HCT116 (cell line): ENCODE measurements at regions not wholly inside any gene's neighbourhood (a gene's known extent, or its start where the extent isn't known, plus 50 kb on each side); places are given as distances from the start of the nearest gene placed in this dataset.

Experiments
- ATAC-seq: fragments of 200-7000 bp; cut with Tn5 transposase; 2 replicates; pipeline ENCODE4 v1.9.1; 2020; ENCODE audit warnings: mild to moderate bottlenecking, moderate library complexity
- BruUV-seq: library from RNA; stranded (reverse); fragments of 400-500 nt; replicated peaks from 2 replicates; lab custom pipeline; 2021; lab: Mats Ljungman, UMichigan
- CTCF ChIA-PET: fragments of 300-600 bp; sonication (Branson Sonifier 250); formaldehyde crosslinking; loops from one replicate; lab custom pipeline; 2021; ENCODE audit warnings: antibody characterized with exemption; lab: Charles Lee
- POLR2A ChIA-PET: fragments of 300-600, 350-600 bp; sonication (Branson Sonifier 250); formaldehyde crosslinking; loops from one replicate; lab custom pipeline; 2021; ENCODE audit warnings: antibody characterized with exemption; lab: Charles Lee
- RAD21 ChIA-PET, 2 experiments: fragments of 300-600 bp; sonication (Branson Sonifier 250); formaldehyde crosslinking; loops; one replicate each; lab custom pipeline; 2023; ENCODE audit warnings: low total read pairs in 2 of 2; ENCODE audit not compliant: uncharacterized antibody in 2 of 2, unreplicated experiment in 2 of 2, low non-redundant PET in 1 of 2; lab: Charles Lee
- DNase-seq: peaks from one replicate; pipeline ENCODE4 v3.0.0-alpha.2; 2010; ENCODE audit warnings: low read depth, low spot score
- H2AFZ ChIP-seq: fragments of 200-600 bp; shearing (Covaris generic), sonication (generic); 2 replicates; pipeline ENCODE4 v1.6.1; 2017; ENCODE audit warnings: low read depth, mixed run types, mixed read lengths, antibody characterized with exemption, low read length; ENCODE audit not compliant: poor library complexity, severe bottlenecking
- H3K27ac ChIP-seq: 2 replicates; pipeline ENCODE4 v1.5.1; 2012; ENCODE audit warnings: low read depth, low read length
- H3K27me3 ChIP-seq: fragments of 200-600 bp; sonication (generic); 2 replicates; pipeline ENCODE4 v1.6.1; 2016; ENCODE audit warnings: mixed run types, low read length, mixed read lengths; ENCODE audit not compliant: insufficient read depth
- H3K36me3 ChIP-seq, 2 experiments: fragments of 200-500 bp in 1 of 2; fragments of 200-600 bp in 1 of 2; sonication (Bioruptor generic) in 1 of 2; sonication (generic) in 1 of 2; 2 replicates each; pipeline versions ENCODE4 v1.5.1 to v1.6.1; 2014 to 2016; ENCODE audit warnings: low read length in 2 of 2, inconsistent platforms in 1 of 2, mixed read lengths in 1 of 2, mixed run types in 1 of 2; ENCODE audit not compliant: insufficient read depth in 2 of 2, control insufficient read depth in 1 of 2
- H3K4me1 ChIP-seq, 2 experiments: fragments of 200-600 bp in 1 of 2; sonication (generic) in 1 of 2; 2 replicates each; pipeline versions ENCODE4 v1.5.1 to v1.6.1; 2012 to 2017; ENCODE audit warnings: low read length in 2 of 2, inconsistent platforms in 1 of 2, mild to moderate bottlenecking in 1 of 2, mixed read lengths in 1 of 2, mixed run types in 1 of 2, moderate library complexity in 1 of 2; ENCODE audit not compliant: insufficient read depth in 2 of 2, control insufficient read depth in 1 of 2
- H3K4me2 ChIP-seq: fragments of 200-600 bp; sonication (generic); 2 replicates; pipeline ENCODE4 v1.6.1; 2017; ENCODE audit warnings: mixed run types, low read length, mixed read lengths
- H3K4me3 ChIP-seq, 2 experiments: fragments of 200-600 bp in 1 of 2; sonication (generic) in 1 of 2; replicated peaks in 1 of 2; 2 replicates each; pipeline ENCODE4 v1.5.1; 2011 to 2016; ENCODE audit warnings: low read length in 2 of 2, control low read depth in 1 of 2, low read depth in 1 of 2, mild to moderate bottlenecking in 1 of 2, mixed read lengths in 1 of 2, mixed run types in 1 of 2
- H3K79me2 ChIP-seq: fragments of 200-600 bp; sonication (generic); 2 replicates; pipeline ENCODE4 v1.6.1; 2017; ENCODE audit warnings: mild to moderate bottlenecking, mixed run types, low read length, moderate library complexity, mixed read lengths; ENCODE audit not compliant: insufficient read depth
- H3K9ac ChIP-seq: fragments of 200-600 bp; sonication (generic); 2 replicates; pipeline ENCODE4 v1.6.1; 2016; ENCODE audit warnings: low read length, mixed read lengths
- H3K9me2 ChIP-seq: fragments of 200-600 bp; sonication (generic), shearing (Covaris generic); 2 replicates; pipeline ENCODE4 v1.6.1; 2017; ENCODE audit warnings: mixed run types, mild to moderate bottlenecking, moderate library complexity; ENCODE audit not compliant: insufficient read depth
- H3K9me3 ChIP-seq, 2 experiments: fragments of 200-500 bp in 1 of 2; fragments of 200-600 bp in 1 of 2; sonication (Bioruptor generic) in 1 of 2; sonication (generic) in 1 of 2; 2 replicates each; pipeline ENCODE4 v1.6.1; 2014 to 2017; ENCODE audit warnings: low read length in 2 of 2, mixed read lengths in 2 of 2, inconsistent platforms in 1 of 2, low read depth in 1 of 2, mild to moderate bottlenecking in 1 of 2, mixed run types in 1 of 2, moderate library complexity in 1 of 2; ENCODE audit not compliant: control insufficient read depth in 1 of 2, insufficient read depth in 1 of 2
- H4K20me1 ChIP-seq: fragments of 200-600 bp; sonication (generic), shearing (Covaris generic); 2 replicates; pipeline ENCODE4 v1.6.1; 2017; ENCODE audit warnings: mixed run types, mild to moderate bottlenecking, moderate library complexity; ENCODE audit not compliant: insufficient read depth
- CEBPB ChIP-seq: IDR thresholded peaks from 2 replicates; pipeline ENCODE4 v1.6.1; 2012; ENCODE audit warnings: low read depth
- EZH2 ChIP-seq: fragments of 200-600 bp; sonication (generic); IDR thresholded peaks from 2 replicates; pipeline ENCODE4 v1.6.1; 2017; ENCODE audit warnings: antibody characterized with exemption, mixed run types
- POLR2A ChIP-seq: IDR thresholded peaks from 2 replicates; pipeline ENCODE4 v1.7.0; 2011; ENCODE audit warnings: borderline replicate concordance; ENCODE audit not compliant: insufficient read depth, insufficient read length; ENCODE audit errors: extremely low read depth
- SIN3A ChIP-seq: IDR thresholded peaks from 2 replicates; pipeline ENCODE4 v1.6.1; 2012; ENCODE audit warnings: low read depth
- SP1 ChIP-seq: IDR thresholded peaks from 2 replicates; pipeline ENCODE4 v1.6.1; 2012; ENCODE audit warnings: low read depth
- TCF7L2 ChIP-seq: IDR thresholded peaks from 2 replicates; pipeline ENCODE4 v1.7.0; 2011; ENCODE audit warnings: borderline replicate concordance, inconsistent platforms; ENCODE audit not compliant: insufficient read depth, insufficient read length; ENCODE audit errors: extremely low read depth
- intact Hi-C: fragments of 100-400 bp; cut with micrococcal nuclease; formaldehyde crosslinking; loops from 2 replicates; pipeline ENCODE4 v1.10.0; 2022
- TF ChIP-seq, protein P1 (sequence below): IDR thresholded peaks from 2 replicates; pipeline ENCODE4 v1.6.1; 2012; ENCODE audit warnings: low read depth
- TF ChIP-seq, protein P2 (sequence below): IDR thresholded peaks from 2 replicates; pipeline ENCODE4 v1.6.1; 2012
- TF ChIP-seq, protein P3 (sequence below): IDR thresholded peaks from 2 replicates; pipeline ENCODE4 v1.6.1; 2011; ENCODE audit warnings: mild to moderate bottlenecking, low read length, moderate library complexity; ENCODE audit not compliant: insufficient replicate concordance; ENCODE audit errors: extremely low read depth

DNA sequence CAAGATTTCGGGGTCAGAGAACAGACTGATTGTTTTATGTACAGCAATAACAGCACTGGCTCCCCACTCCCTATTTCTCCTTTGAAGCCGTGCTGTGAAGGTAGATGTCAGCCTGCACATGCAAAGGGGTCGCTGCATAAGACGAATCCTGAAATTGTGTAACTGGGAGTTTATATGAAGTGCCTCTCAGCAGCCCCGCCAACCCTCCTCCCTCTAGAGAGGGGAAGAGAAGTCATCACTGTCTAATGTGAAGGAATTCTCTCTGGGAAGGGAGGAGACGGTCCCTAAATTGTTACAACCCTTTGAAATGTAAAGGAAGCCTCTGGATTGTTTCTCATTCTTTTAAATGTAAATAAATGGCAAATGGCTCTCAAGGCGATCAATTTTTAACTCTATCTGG is 545.3 kb downstream of the PLA2G4A start:
- ChIA-PET RAD21 (no interaction called here), POLR2A (no interaction called here), CTCF (no interaction called here)
- H3K4me2 ChIP-seq, result no peak overlapping the region
- no peaks in the 10 kb centered on the region for H3K9me3 ChIP-seq
- no peak for ATAC-seq
- no peaks in the 10 kb centered on the region for H4K20me1 ChIP-seq
- H3K36me3 ChIP-seq, result no peaks in the 10 kb centered on the region
- no TSS peak for BruUV-seq
- H3K9me2 ChIP-seq, result no peaks in the 10 kb centered on the region; the same call in 1 of the 2 replicates
- no peak for DNase-seq
- H3K4me3 ChIP-seq, result no peak overlapping the region
- intact Hi-C loops, result no loop called here
- H3K27ac ChIP-seq, result no peak overlapping the region
- no peaks in the 10 kb centered on the region for H3K79me2 ChIP-seq
- H2AFZ ChIP-seq, result no peak overlapping the region
- TF ChIP-seq SIN3A (no peak), CEBPB (no peak), EZH2 (no peak), SP1 (no peak), TCF7L2 (no peak), POLR2A (no peak)
- TF ChIP-seq, protein P1, sequence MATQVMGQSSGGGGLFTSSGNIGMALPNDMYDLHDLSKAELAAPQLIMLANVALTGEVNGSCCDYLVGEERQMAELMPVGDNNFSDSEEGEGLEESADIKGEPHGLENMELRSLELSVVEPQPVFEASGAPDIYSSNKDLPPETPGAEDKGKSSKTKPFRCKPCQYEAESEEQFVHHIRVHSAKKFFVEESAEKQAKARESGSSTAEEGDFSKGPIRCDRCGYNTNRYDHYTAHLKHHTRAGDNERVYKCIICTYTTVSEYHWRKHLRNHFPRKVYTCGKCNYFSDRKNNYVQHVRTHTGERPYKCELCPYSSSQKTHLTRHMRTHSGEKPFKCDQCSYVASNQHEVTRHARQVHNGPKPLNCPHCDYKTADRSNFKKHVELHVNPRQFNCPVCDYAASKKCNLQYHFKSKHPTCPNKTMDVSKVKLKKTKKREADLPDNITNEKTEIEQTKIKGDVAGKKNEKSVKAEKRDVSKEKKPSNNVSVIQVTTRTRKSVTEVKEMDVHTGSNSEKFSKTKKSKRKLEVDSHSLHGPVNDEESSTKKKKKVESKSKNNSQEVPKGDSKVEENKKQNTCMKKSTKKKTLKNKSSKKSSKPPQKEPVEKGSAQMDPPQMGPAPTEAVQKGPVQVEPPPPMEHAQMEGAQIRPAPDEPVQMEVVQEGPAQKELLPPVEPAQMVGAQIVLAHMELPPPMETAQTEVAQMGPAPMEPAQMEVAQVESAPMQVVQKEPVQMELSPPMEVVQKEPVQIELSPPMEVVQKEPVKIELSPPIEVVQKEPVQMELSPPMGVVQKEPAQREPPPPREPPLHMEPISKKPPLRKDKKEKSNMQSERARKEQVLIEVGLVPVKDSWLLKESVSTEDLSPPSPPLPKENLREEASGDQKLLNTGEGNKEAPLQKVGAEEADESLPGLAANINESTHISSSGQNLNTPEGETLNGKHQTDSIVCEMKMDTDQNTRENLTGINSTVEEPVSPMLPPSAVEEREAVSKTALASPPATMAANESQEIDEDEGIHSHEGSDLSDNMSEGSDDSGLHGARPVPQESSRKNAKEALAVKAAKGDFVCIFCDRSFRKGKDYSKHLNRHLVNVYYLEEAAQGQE, result no peak
- TF ChIP-seq, protein P2, sequence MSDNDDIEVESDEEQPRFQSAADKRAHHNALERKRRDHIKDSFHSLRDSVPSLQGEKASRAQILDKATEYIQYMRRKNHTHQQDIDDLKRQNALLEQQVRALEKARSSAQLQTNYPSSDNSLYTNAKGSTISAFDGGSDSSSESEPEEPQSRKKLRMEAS, result no peak
- TF ChIP-seq, protein P3, sequence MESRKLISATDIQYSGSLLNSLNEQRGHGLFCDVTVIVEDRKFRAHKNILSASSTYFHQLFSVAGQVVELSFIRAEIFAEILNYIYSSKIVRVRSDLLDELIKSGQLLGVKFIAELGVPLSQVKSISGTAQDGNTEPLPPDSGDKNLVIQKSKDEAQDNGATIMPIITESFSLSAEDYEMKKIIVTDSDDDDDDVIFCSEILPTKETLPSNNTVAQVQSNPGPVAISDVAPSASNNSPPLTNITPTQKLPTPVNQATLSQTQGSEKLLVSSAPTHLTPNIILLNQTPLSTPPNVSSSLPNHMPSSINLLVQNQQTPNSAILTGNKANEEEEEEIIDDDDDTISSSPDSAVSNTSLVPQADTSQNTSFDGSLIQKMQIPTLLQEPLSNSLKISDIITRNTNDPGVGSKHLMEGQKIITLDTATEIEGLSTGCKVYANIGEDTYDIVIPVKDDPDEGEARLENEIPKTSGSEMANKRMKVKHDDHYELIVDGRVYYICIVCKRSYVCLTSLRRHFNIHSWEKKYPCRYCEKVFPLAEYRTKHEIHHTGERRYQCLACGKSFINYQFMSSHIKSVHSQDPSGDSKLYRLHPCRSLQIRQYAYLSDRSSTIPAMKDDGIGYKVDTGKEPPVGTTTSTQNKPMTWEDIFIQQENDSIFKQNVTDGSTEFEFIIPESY, result no peak
- TF ChIP-seq, all 23 proteins: peak for 0
- Histone ChIP-seq H3K4me1 (no peaks in the 10 kb centered on the region), H3K9ac (no peak overlapping the region), H3K27me3 (no peaks in the 10 kb centered on the region)
